ENCODE measurements at regions not wholly inside any gene's neighbourhood (a gene's known extent, or its start where the extent isn't known, plus 50 kb on each side); places are given as distances from the start of the nearest gene placed in this dataset.

DNA sequence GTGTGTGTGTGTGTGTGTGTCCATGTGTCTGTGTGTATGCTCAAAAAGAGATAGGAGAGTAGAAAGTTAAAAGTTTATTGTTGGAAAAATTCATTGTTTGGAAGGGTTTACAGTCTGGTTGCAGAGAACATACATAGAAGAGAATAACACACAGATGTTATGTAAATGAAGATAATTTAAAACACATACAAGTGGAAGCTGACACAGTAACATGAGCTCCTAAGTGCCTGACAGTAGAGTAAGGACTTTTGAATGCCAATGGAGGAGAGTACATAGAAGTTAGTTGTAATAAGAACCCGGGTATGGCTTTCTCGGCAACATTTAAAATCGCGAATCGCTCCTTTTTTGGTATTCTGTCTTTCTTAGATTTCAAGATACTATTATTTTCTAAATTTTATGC, 137.0 kb upstream of the FANCL start:
- intact Hi-C loops (cut with micrococcal nuclease; ENCODE audit: unreplicated experiment) (no loop called here), in situ Hi-C loops (cut with MboI) (no loop called here)
- FAIRE-seq (no peak), ATAC-seq (no peak), DNase-seq (ENCODE audit: low read depth, low spot score) (no peak)
- no peak overlapping the region for H3K9ac ChIP-seq (ENCODE audit: control insufficient read depth, insufficient read depth, low read length)
- H3K27me3 ChIP-seq (replicated peaks in 1 of 2; ENCODE audit: control insufficient read depth in 2 of 2, insufficient read depth in 2 of 2, low read length in 1 of 2) = no peaks in the 10 kb centered on the region; a peak in 2 of 4 replicates
- RAD21 ChIA-PET (ENCODE audit: unreplicated experiment) = no interaction called here
- no peaks in the 10 kb centered on the region for H4K20me1 ChIP-seq (ENCODE audit: control insufficient read depth, insufficient read depth)
- no peaks in the 10 kb centered on the region for H3K79me2 ChIP-seq (ENCODE audit: control insufficient read depth, insufficient read depth, low read length)
- no peak overlapping the region for H3K27ac ChIP-seq (ENCODE audit: control insufficient read depth, insufficient read depth)
- POLR2A ChIA-PET = no interaction called here
- H3K36me3 ChIP-seq (ENCODE audit: control insufficient read depth in 2 of 2, insufficient read depth in 2 of 2, low read length in 1 of 2) = no peaks in the 10 kb centered on the region
- no peaks in the 10 kb centered on the region for H3K4me1 ChIP-seq (ENCODE audit: control insufficient read depth, insufficient read depth, low read length)
- SMC1A ChIA-PET (ENCODE audit: uncharacterized antibody, unreplicated experiment) = no interaction called here
- H3K9me3 ChIP-seq (replicated peaks; ENCODE audit: control insufficient read depth, insufficient read depth, low read length) = no peaks in the 10 kb centered on the region
- 80% methylated on average over 5 of the region's 5 CpGs for whole genome bisulfite sequencing (ENCODE audit: insufficient coverage, insufficient replicate concordance, low lambda C conversion rate, missing lambda C conversion rate)
- H2AFZ ChIP-seq (ENCODE audit: control insufficient read depth, low read depth, low read length) = no peak overlapping the region
- TF ChIP-seq CBX3 (IDR thresholded peaks at IDR 0.05; ENCODE audit: borderline replicate concordance, low read depth) (no peak), YY1 (IDR thresholded peaks at IDR 0.05; ENCODE audit: low read depth, low read length) (no peak), PML (IDR thresholded peaks at IDR 0.05; ENCODE audit: low read length) (no peak), MYC (IDR thresholded peaks at IDR 0.05; ENCODE audit: insufficient read depth, insufficient read length, insufficient replicate concordance, low read length, severe bottlenecking) (no peak), STAT3 (IDR thresholded peaks at IDR 0.05; ENCODE audit: low read depth, low read length) (no peak), BRCA1 (IDR thresholded peaks at IDR 0.05; ENCODE audit: low read depth, low read length) (no peak), IKZF1 (conservative IDR thresholded peaks at IDR 0.05) (no peak), ZSCAN29 (IDR thresholded peaks at IDR 0.05) (no peak), NFIC (IDR thresholded peaks at IDR 0.05; ENCODE audit: low read depth, low read length) (no peak), GABPA (IDR thresholded peaks at IDR 0.05; ENCODE audit: low read depth) (no peak), USF1 (IDR thresholded peaks at IDR 0.05; ENCODE audit: borderline replicate concordance, extremely low read length, insufficient read depth, low read depth, low read length) (no peak), LARP7 (IDR thresholded peaks at IDR 0.05) (no peak), USF2 (IDR thresholded peaks at IDR 0.05; ENCODE audit: borderline replicate concordance, low read depth, low read length) (no peak), ESRRA (IDR thresholded peaks at IDR 0.05; ENCODE audit: low read length) (no peak), SRF (IDR thresholded peaks at IDR 0.05; ENCODE audit: low read depth in 2 of 2, low read length in 2 of 2) (no peak)
- TF ChIP-seq, protein P1, sequence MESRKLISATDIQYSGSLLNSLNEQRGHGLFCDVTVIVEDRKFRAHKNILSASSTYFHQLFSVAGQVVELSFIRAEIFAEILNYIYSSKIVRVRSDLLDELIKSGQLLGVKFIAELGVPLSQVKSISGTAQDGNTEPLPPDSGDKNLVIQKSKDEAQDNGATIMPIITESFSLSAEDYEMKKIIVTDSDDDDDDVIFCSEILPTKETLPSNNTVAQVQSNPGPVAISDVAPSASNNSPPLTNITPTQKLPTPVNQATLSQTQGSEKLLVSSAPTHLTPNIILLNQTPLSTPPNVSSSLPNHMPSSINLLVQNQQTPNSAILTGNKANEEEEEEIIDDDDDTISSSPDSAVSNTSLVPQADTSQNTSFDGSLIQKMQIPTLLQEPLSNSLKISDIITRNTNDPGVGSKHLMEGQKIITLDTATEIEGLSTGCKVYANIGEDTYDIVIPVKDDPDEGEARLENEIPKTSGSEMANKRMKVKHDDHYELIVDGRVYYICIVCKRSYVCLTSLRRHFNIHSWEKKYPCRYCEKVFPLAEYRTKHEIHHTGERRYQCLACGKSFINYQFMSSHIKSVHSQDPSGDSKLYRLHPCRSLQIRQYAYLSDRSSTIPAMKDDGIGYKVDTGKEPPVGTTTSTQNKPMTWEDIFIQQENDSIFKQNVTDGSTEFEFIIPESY (IDR thresholded peaks at IDR 0.05) = no peak
- TF ChIP-seq, protein P2, sequence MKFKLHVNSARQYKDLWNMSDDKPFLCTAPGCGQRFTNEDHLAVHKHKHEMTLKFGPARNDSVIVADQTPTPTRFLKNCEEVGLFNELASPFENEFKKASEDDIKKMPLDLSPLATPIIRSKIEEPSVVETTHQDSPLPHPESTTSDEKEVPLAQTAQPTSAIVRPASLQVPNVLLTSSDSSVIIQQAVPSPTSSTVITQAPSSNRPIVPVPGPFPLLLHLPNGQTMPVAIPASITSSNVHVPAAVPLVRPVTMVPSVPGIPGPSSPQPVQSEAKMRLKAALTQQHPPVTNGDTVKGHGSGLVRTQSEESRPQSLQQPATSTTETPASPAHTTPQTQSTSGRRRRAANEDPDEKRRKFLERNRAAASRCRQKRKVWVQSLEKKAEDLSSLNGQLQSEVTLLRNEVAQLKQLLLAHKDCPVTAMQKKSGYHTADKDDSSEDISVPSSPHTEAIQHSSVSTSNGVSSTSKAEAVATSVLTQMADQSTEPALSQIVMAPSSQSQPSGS (IDR thresholded peaks at IDR 0.05; ENCODE audit: low read length) = no peak
- BruUV-seq (replicated peaks) = no TSS peak
- no peak overlapping the region for H3K4me3 ChIP-seq
- H3K4me2 ChIP-seq (ENCODE audit: control insufficient read depth, insufficient read depth) = no peak overlapping the region
- CTCF ChIA-PET = no interaction called here

Measured in GM12878 (cell line).